HG02870 (cell line): ENCODE measurements at regions not wholly inside any gene's neighbourhood (a gene's known extent, or its start where the extent isn't known, plus 50 kb on each side); places are given as distances from the start of the nearest gene placed in this dataset.
A peak's percentile ranks its signal among the peaks of the same experiment; 100 is the strongest.

Experiments used
- ATAC-seq: cut with Tn5 transposase; IDR thresholded peaks from one replicate; pipeline ENCODE4 v1.9.1; 2021; ENCODE audit warnings: mild to moderate bottlenecking, moderate library complexity; ENCODE audit not compliant: unreplicated experiment

- ATAC-seq: no peak
Measured at GRCh38 chr6:160895562-160895961, 96.0 kb upstream of the MAP3K4 start.

- no peak for ATAC-seq
Measured at GRCh38 chr6:160899671-160900430, 91.7 kb upstream of the MAP3K4 start.

GRCh38 chr6:160911949-160912348 is 79.6 kb upstream of the MAP3K4 start:
- ATAC-seq: no peak

GRCh38 chr6:160912411-160912810 is 79.2 kb upstream of the MAP3K4 start:
- no peak for ATAC-seq

GRCh38 chr6:160917572-160917971 is 74.0 kb upstream of the MAP3K4 start:
- ATAC-seq: no peak

- peak; percentile 53 for ATAC-seq
Measured at GRCh38 chr6:160919723-160920440, 71.7 kb upstream of the MAP3K4 start.

- ATAC-seq: no peak
Measured at GRCh38 chr6:160921095-160921494, 70.5 kb upstream of the MAP3K4 start.

- no peak for ATAC-seq
Measured at GRCh38 chr6:160926281-160927276, 65.0 kb upstream of the MAP3K4 start.

GRCh38 chr6:160927416-160927815 is 64.2 kb upstream of the MAP3K4 start:
- no peak for ATAC-seq

- ATAC-seq: no peak
Measured at GRCh38 chr6:160929361-160929760, 62.2 kb upstream of the MAP3K4 start.

GRCh38 chr6:160929831-160930230 is 61.7 kb upstream of the MAP3K4 start:
- no peak for ATAC-seq

GRCh38 chr6:160930547-160931377 is 60.8 kb upstream of the MAP3K4 start:
- ATAC-seq: peak; percentile 68

GRCh38 chr6:160931378-160932310 is 59.9 kb upstream of the MAP3K4 start:
- no peak for ATAC-seq

GRCh38 chr6:160933256-160933655 is 58.3 kb upstream of the MAP3K4 start:
- no peak for ATAC-seq

- no peak for ATAC-seq
Measured at GRCh38 chr6:160934157-160934556, 57.4 kb upstream of the MAP3K4 start.

GRCh38 chr6:160940197-160940596 is 51.4 kb upstream of the MAP3K4 start:
- no peak for ATAC-seq
